ENCODE measurements at regions not wholly inside any gene's neighbourhood (a gene's known extent, or its start where the extent isn't known, plus 50 kb on each side); places are given as distances from the start of the nearest gene placed in this dataset.

DNA sequence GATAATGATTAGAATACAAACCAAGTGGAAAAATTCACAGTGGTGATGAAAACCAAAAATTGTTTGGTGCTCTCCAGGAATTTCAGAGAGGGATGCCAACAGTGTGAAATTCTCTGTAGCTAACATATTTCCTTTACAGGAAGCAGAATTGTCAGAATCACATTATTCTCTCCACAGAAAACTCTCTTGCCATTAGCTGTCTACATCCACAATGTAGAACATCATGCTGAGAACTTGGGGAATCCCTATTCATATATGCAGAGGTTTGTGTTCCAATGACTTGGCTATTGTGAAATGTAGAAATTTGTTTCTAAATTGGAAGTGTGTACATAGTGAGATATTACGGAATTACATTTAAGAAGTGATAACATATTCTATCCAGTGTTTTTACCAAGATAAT, 142.0 kb downstream of the PCDH7 start:
- in situ Hi-C loops (cut with MboI), result no loop called here

DNA sequence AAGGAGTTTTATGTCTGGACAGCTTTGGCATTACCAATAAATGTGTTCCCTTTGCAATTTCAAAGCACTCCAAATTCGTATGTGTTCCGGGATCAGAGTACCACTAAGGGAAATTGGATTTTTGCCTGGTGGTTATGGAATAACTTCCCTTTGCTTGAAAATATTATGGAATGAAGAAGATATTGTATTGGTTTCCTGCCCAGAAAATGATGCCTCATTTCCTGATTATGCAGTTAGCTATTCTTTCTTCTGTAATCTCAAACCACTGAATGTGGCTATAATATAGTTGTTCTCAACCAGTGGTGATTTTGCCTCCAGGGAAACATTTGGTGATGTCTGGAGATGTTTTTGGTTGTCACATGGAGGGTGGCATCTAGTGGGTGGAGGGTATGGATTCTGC, 142.9 kb downstream of the PCDH7 start:
- Histone ChIP-seq H3K27ac (no peak overlapping the region), H3K27me3 (replicated peaks; ENCODE audit: insufficient read depth) (no peaks in the 10 kb centered on the region), H3K9me2 (ENCODE audit: insufficient read depth) (no peaks in the 10 kb centered on the region), H3K36me3 (ENCODE audit: low read depth) (no peaks in the 10 kb centered on the region), H3K4me2 (ENCODE audit: unreplicated experiment) (no peak overlapping the region), H3F3A (ENCODE audit: insufficient read depth) (no peaks in the 10 kb centered on the region), H2AFZ (no peak overlapping the region), H3K4me1 (ENCODE audit: insufficient read depth) (no peaks in the 10 kb centered on the region), H3K9me3 (ENCODE audit: low read depth) (no peaks in the 10 kb centered on the region), H3K79me2 (ENCODE audit: insufficient read depth) (no peaks in the 10 kb centered on the region), H4K20me1 (ENCODE audit: insufficient read depth) (no peaks in the 10 kb centered on the region), H3K9ac (no peak overlapping the region), H3K4me3 (no peak overlapping the region)
- WGBS, 2 experiments (ENCODE audit: low coverage in 1 of 2, low lambda C conversion rate in 2 of 2, missing lambda C conversion rate in 2 of 2), result 0 to 4% methylated on average over 2 of the region's 2 CpGs
- TF ChIP-seq EZH2phosphoT487 (IDR thresholded peaks at IDR 0.05; ENCODE audit: insufficient read depth, low read depth) (no peak), EZH2 (IDR thresholded peaks at IDR 0.05; ENCODE audit: insufficient read depth, poor library complexity, severe bottlenecking) (no peak)
- peak; percentile 2 for DNase-seq
- in situ Hi-C loops (cut with MboI), result no loop called here

More for the DNA sequence above, 142.0 kb downstream of the PCDH7 start:
- Histone ChIP-seq H3K4me1 (ENCODE audit: insufficient read depth) (no peaks in the 10 kb centered on the region), H3F3A (ENCODE audit: insufficient read depth) (no peaks in the 10 kb centered on the region), H3K27me3 (replicated peaks; ENCODE audit: insufficient read depth) (no peaks in the 10 kb centered on the region; the same call in 1 of the 2 replicates), H3K9me2 (ENCODE audit: insufficient read depth) (no peaks in the 10 kb centered on the region), H3K9ac (no peak overlapping the region), H3K9me3 (ENCODE audit: low read depth) (no peaks in the 10 kb centered on the region), H3K4me2 (ENCODE audit: unreplicated experiment) (no peak overlapping the region), H3K27ac (no peak overlapping the region), H3K79me2 (ENCODE audit: insufficient read depth) (no peaks in the 10 kb centered on the region), H3K36me3 (ENCODE audit: low read depth) (no peaks in the 10 kb centered on the region), H2AFZ (no peak overlapping the region), H3K4me3 (no peak overlapping the region), H4K20me1 (ENCODE audit: insufficient read depth) (no peaks in the 10 kb centered on the region)
- 39 to 43% methylated on average over 1 of the region's 1 CpG for WGBS, 2 experiments (ENCODE audit: low coverage in 1 of 2, low lambda C conversion rate in 2 of 2, missing lambda C conversion rate in 2 of 2)
- TF ChIP-seq EZH2phosphoT487 (IDR thresholded peaks at IDR 0.05; ENCODE audit: insufficient read depth, low read depth) (no peak), EZH2 (IDR thresholded peaks at IDR 0.05; ENCODE audit: insufficient read depth, poor library complexity, severe bottlenecking) (no peak)
- DNase-seq, result no peak

DNA sequence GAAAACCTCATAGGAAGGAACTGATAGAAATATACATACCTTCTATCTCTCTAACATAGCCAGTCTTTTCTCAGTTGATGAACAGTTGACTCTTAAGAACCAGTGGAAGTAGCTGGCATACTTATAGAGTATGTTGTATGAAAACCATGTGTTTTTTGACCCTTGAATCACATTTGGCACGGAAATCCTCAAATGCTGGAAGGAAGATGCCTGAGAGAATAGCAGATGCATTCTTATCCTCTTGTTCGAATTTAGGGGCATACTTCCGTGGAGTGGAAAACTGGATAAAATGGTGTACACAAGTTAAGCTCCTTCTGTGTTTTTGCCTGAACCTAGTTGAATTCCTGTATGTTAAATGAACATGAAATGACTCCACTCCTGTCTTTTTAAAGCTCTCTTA, 145.5 kb downstream of the PCDH7 start:
- Histone ChIP-seq H3F3A (ENCODE audit: insufficient read depth) (no peaks in the 10 kb centered on the region), H4K20me1 (ENCODE audit: insufficient read depth) (no peaks in the 10 kb centered on the region), H3K9ac (no peak overlapping the region), H3K9me2 (ENCODE audit: insufficient read depth) (no peaks in the 10 kb centered on the region), H3K4me3 (no peak overlapping the region), H3K4me2 (ENCODE audit: unreplicated experiment) (no peak overlapping the region), H3K4me1 (ENCODE audit: insufficient read depth) (no peaks in the 10 kb centered on the region), H3K79me2 (ENCODE audit: insufficient read depth) (no peaks in the 10 kb centered on the region), H3K36me3 (ENCODE audit: low read depth) (no peaks in the 10 kb centered on the region), H3K9me3 (ENCODE audit: low read depth) (no peaks in the 10 kb centered on the region), H3K27ac (no peak overlapping the region), H2AFZ (no peak overlapping the region), H3K27me3 (replicated peaks; ENCODE audit: insufficient read depth) (no peaks in the 10 kb centered on the region)
- WGBS, 2 experiments (ENCODE audit: low coverage in 1 of 2, low lambda C conversion rate in 2 of 2, missing lambda C conversion rate in 2 of 2), result 17 to 23% methylated on average over 3 of the region's 3 CpGs
- in situ Hi-C loops (cut with MboI), result no loop called here
- DNase-seq, result no peak
- TF ChIP-seq EZH2 (IDR thresholded peaks at IDR 0.05; ENCODE audit: insufficient read depth, poor library complexity, severe bottlenecking), result no peak
- no peak for TF ChIP-seq EZH2phosphoT487 (IDR thresholded peaks at IDR 0.05; ENCODE audit: insufficient read depth, low read depth)

DNA sequence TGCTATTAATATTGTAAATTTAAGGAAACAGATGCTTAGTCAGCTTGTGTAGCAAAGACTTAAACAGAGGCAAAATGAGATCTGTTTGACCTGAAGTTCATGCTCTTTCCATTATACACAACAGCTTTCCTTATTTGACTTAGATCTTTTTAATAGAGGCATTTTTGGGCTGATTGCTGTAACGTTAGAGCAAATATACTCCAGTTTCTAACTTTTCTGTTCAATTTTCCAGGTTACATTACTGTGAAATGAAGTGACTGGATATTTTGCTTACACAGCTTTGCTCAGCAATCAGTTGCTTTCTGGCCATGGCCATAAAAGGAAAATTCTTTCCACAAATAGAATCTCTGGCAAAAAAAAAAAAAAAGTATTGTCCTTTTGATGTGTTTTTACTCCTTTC, 146.2 kb downstream of the PCDH7 start:
- no peaks in the 10 kb centered on the region for H3K36me3 ChIP-seq (ENCODE audit: low read depth)
- H3K27ac ChIP-seq, result no peak overlapping the region
- H3K4me2 ChIP-seq (ENCODE audit: unreplicated experiment), result no peak overlapping the region
- in situ Hi-C loops (cut with MboI), result no loop called here
- no peak for TF ChIP-seq EZH2phosphoT487 (IDR thresholded peaks at IDR 0.05; ENCODE audit: insufficient read depth, low read depth)
- TF ChIP-seq EZH2 (IDR thresholded peaks at IDR 0.05; ENCODE audit: insufficient read depth, poor library complexity, severe bottlenecking), result no peak
- H3K79me2 ChIP-seq (ENCODE audit: insufficient read depth), result no peaks in the 10 kb centered on the region
- no peak overlapping the region for H2AFZ ChIP-seq
- DNase-seq, result no peak
- no peak overlapping the region for H3K4me3 ChIP-seq
- 8 to 12% methylated on average over 1 of the region's 1 CpG for WGBS, 2 experiments (ENCODE audit: low coverage in 1 of 2, low lambda C conversion rate in 2 of 2, missing lambda C conversion rate in 2 of 2)
- no peaks in the 10 kb centered on the region for H3K9me3 ChIP-seq (ENCODE audit: low read depth)
- H3K27me3 ChIP-seq (replicated peaks; ENCODE audit: insufficient read depth), result no peaks in the 10 kb centered on the region
- H3K4me1 ChIP-seq (ENCODE audit: insufficient read depth), result no peaks in the 10 kb centered on the region
- H3K9ac ChIP-seq, result no peak overlapping the region
- H4K20me1 ChIP-seq (ENCODE audit: insufficient read depth), result no peaks in the 10 kb centered on the region
- no peaks in the 10 kb centered on the region for H3K9me2 ChIP-seq (ENCODE audit: insufficient read depth)
- H3F3A ChIP-seq (ENCODE audit: insufficient read depth), result no peaks in the 10 kb centered on the region

DNA sequence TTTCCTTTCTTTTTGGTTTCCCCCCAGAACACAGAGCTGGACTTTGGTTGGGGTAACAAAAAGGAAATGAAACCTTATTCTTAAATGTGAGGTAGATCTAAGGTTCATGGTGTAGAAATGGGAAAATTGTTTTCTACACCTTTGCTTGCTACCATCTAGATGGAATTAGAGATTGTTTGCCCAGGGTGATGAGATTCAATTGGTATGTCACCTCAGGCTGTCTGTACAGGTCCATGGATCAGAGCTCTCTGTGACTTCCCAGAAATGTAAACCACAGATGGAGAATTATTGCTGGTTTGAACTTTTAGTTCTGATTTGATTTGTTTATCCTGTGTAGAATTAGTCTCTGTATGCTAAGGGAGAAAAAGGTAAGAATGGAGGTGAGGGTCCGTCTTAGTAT, 146.7 kb downstream of the PCDH7 start:
- 33 to 48% methylated on average over 1 of the region's 1 CpG for WGBS, 2 experiments (ENCODE audit: low coverage in 1 of 2, low lambda C conversion rate in 2 of 2, missing lambda C conversion rate in 2 of 2)
- TF ChIP-seq EZH2phosphoT487 (IDR thresholded peaks at IDR 0.05; ENCODE audit: insufficient read depth, low read depth) (no peak), EZH2 (IDR thresholded peaks at IDR 0.05; ENCODE audit: insufficient read depth, poor library complexity, severe bottlenecking) (no peak)

More for the DNA sequence above, 146.7 kb downstream of the PCDH7 start:
- H3K4me3 ChIP-seq, result no peak overlapping the region
- H3K9ac ChIP-seq, result no peak overlapping the region
- DNase-seq, result no peak
- H2AFZ ChIP-seq, result no peak overlapping the region
- H3K36me3 ChIP-seq (ENCODE audit: low read depth), result no peaks in the 10 kb centered on the region
- H3K4me2 ChIP-seq (ENCODE audit: unreplicated experiment), result no peak overlapping the region
- H3K4me1 ChIP-seq (ENCODE audit: insufficient read depth), result no peaks in the 10 kb centered on the region
- H3K27me3 ChIP-seq (replicated peaks; ENCODE audit: insufficient read depth), result no peaks in the 10 kb centered on the region
- no peak overlapping the region for H3K27ac ChIP-seq
- no peaks in the 10 kb centered on the region for H3K9me2 ChIP-seq (ENCODE audit: insufficient read depth)
- no peaks in the 10 kb centered on the region for H3K9me3 ChIP-seq (ENCODE audit: low read depth)
- H4K20me1 ChIP-seq (ENCODE audit: insufficient read depth), result no peaks in the 10 kb centered on the region
- in situ Hi-C loops (cut with MboI), result no loop called here
- H3F3A ChIP-seq (ENCODE audit: insufficient read depth), result no peaks in the 10 kb centered on the region
- H3K79me2 ChIP-seq (ENCODE audit: insufficient read depth), result no peaks in the 10 kb centered on the region
